Activated T-cell treated with anti-CD3 and anti-CD28 coated beads, Interleukin-2, amount 50 U/mL, for 4 hours (primary cell): ENCODE measurements at regions not wholly inside any gene's neighbourhood (a gene's known extent, or its start where the extent isn't known, plus 50 kb on each side); places are given as distances from the start of the nearest gene placed in this dataset.

Experiments
- ATAC-seq, 2 donors: fragments of 200-7000 bp; cut with Tn5 transposase; one replicate each; pipeline ENCODE4 v1.10.0; 2021
- DNase-seq: peaks from one replicate; pipeline ENCODE4 v3.0.0-alpha.2; 2020
- H3K27me3 Mint-ChIP-seq: one replicate; pipeline ENCODE4 v1.8.0; 2021; ENCODE audit warnings: low read depth, mixed read lengths
- H3K36me3 Mint-ChIP-seq: one replicate; pipeline ENCODE4 v1.8.0; 2022; ENCODE audit warnings: mixed read lengths; ENCODE audit not compliant: insufficient read depth
- H3K4me1 Mint-ChIP-seq: one replicate; pipeline ENCODE4 v1.8.0; 2021; ENCODE audit warnings: low read depth, mixed read lengths
- H3K4me3 Mint-ChIP-seq: one replicate; pipeline ENCODE4 v1.8.0; 2021; ENCODE audit warnings: mild to moderate bottlenecking, moderate library complexity, mixed read lengths
- H3K9me3 Mint-ChIP-seq: one replicate; pipeline ENCODE4 v1.8.0; 2021; ENCODE audit warnings: mixed read lengths

DNA sequence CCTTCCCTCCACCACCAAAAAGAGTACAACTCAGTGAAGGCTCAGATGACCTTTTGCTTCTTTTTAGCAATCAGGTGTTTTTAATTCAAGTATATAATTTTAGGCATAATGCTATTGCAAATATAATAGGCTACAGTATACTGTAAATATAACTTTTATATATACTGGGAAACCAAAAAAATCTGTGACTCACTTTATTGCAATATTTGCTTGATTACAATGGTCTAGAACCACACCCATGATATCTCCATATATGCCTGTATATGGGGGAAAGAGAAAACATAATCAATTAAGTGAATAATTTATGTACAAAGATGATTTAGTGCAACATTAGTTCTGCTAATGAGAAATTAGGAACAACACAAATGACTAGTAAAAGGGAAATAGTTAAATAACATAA lies 134.3 kb downstream of the TLE3 start:
- Mint-ChIP-seq H3K4me1 (no peaks in the 10 kb centered on the region), H3K27me3 (peaks cover 8% of the 10 kb centered on the region), H3K9me3 (no peaks in the 10 kb centered on the region), H3K4me3 (no peak overlapping the region), H3K36me3 (no peaks in the 10 kb centered on the region)
- no peak for ATAC-seq
- DNase-seq = no peak

DNA sequence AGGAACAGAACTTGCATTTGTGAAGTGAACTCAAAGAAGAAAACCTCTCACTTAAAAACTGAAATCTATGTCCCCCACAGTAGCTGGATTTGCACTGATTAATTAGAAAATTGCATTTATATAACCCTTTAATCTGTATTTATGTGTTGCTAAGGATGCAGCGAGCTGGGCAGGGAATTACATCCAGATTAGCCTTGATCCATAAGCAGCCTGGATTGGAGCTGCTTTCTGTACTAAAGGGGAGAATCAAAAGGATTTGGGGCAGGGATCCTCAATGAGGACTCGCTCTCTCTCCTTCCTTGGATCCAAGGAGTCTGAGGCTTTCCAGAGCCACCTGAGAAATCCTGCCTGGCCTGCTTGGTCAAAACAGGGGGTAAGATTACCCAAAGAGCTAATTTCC lies 125.9 kb downstream of the TLE3 start:
- Mint-ChIP-seq H3K27me3 (peaks cover 28% of the 10 kb centered on the region), H3K9me3 (no peaks in the 10 kb centered on the region), H3K36me3 (no peaks in the 10 kb centered on the region), H3K4me3 (no peak overlapping the region), H3K4me1 (no peaks in the 10 kb centered on the region)
- DNase-seq (no peak), ATAC-seq (no peak)

DNA sequence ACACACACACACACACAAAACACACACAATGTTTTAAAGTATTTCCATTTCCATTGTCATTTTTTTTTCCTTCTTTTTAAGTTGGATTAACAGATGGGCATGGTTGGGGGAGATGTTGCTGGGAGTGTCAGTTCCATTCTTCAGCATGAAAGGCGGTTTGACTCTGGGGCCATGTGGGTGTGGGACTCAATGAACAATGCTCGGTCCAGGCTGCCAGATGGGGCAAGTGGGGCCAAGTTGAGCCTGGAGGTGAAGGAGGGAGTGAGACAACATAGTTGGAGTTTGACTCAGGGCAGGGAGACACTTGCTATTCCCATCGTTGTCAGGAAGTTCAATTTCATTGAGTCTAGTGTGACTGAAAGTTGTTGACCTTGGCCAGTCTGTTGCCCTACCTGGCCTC lies 125.3 kb downstream of the TLE3 start:
- ATAC-seq (no peak), DNase-seq (no peak)
- Mint-ChIP-seq H3K27me3 (peaks cover 28% of the 10 kb centered on the region), H3K4me1 (no peaks in the 10 kb centered on the region), H3K4me3 (no peak overlapping the region), H3K36me3 (no peaks in the 10 kb centered on the region), H3K9me3 (no peaks in the 10 kb centered on the region)

DNA sequence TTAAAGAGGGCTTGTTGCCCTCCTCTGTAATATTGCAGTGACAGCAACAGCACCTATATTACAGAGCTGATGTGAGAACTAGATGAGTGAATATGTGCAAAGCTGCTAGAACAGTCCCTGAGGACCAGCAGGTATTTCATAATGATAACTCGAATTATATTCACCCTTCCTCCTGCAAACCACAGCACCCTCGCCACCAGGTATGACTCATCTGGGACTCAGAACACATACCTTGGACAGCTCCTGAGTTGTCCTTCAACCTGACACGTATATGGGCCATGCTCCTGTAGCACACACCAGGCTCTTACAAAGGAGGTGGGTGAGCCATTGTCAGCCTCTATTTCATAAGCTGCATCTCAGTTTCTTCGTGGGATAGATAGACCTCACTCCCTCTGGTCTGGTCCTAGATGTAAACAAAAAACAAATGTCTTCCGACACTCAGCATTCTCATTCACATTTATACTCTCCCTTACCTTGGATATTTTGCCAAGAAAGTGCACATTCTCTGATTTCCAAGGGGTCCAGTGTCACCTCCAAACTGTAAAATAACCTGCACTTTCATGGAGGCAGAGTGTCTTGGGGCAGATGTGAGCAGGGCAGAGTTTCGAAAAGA lies 124.5 kb downstream of the TLE3 start:
- ATAC-seq = peak; percentile 52 to 53
- no peaks in the 10 kb centered on the region for H3K36me3 Mint-ChIP-seq
- no peak for DNase-seq
- H3K9me3 Mint-ChIP-seq = no peaks in the 10 kb centered on the region
- H3K4me1 Mint-ChIP-seq = no peaks in the 10 kb centered on the region
- H3K4me3 Mint-ChIP-seq = no peak overlapping the region
- peaks cover 28% of the 10 kb centered on the region for H3K27me3 Mint-ChIP-seq

DNA sequence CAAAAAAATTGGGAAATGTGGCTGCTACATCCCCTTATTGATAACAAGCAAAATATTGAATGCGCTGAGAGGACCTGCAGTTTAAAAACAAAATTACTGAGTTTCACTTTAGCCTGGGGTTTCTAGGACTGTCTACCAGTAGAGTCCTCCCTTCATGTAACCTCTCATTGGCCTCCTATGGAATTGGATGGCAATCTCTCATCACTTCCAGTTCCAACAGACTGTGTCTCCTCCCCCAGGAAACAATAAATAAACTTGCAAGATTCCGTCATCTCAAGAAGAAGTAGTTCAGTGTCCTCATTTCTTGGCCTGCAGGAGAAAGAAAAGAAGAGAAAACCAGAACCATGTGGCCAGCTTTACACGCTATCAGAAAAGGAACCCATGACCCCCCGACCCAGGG lies 123.8 kb downstream of the TLE3 start:
- ATAC-seq (no peak), DNase-seq (no peak)
- no peaks in the 10 kb centered on the region for H3K9me3 Mint-ChIP-seq
- H3K4me1 Mint-ChIP-seq = no peaks in the 10 kb centered on the region
- peaks cover 31% of the 10 kb centered on the region for H3K27me3 Mint-ChIP-seq
- no peak overlapping the region for H3K4me3 Mint-ChIP-seq
- no peaks in the 10 kb centered on the region for H3K36me3 Mint-ChIP-seq

DNA sequence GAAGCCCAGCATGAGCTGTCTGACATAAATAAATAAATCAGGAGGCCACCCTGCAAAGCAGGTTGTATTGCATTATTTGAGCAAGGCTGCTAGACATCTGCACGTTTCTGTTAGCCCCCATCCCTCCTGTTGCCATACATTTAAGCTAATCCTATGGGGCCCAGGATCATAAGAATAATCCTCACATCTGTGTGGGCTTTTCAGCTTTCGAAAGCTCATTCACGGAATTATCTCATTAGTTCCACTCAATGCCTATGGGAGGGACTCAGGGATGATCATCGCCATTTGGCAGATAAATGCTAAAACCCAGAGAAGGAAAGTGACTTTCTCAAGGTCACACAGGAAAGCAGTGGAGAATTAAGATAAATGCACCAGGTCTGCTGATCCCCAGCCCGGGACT lies 123.4 kb downstream of the TLE3 start:
- Mint-ChIP-seq H3K27me3 (peaks cover 33% of the 10 kb centered on the region), H3K4me3 (no peak overlapping the region), H3K9me3 (no peaks in the 10 kb centered on the region), H3K36me3 (no peaks in the 10 kb centered on the region), H3K4me1 (no peaks in the 10 kb centered on the region)
- DNase-seq (no peak), ATAC-seq (no peak)

DNA sequence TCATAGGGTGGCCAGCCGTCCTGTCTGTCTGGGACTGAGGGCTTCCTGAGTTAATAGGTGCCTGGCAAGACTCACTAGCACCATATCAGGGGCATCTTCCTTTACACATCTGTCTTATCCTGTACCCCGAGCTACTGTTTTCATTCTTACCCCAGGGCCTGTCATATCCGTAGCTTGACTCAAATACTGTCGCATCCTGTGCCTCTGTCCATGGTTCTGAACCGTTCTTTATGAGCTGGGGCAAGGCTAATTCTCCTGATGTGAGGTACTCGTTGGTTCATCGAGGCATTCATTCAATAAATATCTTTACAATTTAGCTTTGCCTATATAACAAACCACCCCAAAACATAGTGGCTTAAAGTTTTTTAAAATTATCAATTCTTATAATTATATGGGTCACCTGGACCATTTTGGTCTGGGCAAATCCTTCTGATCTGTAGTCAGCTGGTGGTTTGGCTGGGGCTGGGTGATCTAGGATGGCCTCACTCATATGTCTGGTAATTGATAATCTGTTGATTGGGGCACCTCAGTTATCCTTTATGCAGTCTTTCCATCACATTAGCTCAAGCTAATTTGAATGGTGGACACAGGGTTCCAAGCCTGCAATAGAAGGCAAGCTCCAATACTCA lies 121.2 kb downstream of the TLE3 start:
- Mint-ChIP-seq H3K4me1 (no peaks in the 10 kb centered on the region), H3K27me3 (peaks cover 37% of the 10 kb centered on the region), H3K9me3 (no peaks in the 10 kb centered on the region), H3K4me3 (no peak overlapping the region), H3K36me3 (no peaks in the 10 kb centered on the region)
- DNase-seq = peak; percentile 14
- ATAC-seq = peak; percentile 69 to 80

DNA sequence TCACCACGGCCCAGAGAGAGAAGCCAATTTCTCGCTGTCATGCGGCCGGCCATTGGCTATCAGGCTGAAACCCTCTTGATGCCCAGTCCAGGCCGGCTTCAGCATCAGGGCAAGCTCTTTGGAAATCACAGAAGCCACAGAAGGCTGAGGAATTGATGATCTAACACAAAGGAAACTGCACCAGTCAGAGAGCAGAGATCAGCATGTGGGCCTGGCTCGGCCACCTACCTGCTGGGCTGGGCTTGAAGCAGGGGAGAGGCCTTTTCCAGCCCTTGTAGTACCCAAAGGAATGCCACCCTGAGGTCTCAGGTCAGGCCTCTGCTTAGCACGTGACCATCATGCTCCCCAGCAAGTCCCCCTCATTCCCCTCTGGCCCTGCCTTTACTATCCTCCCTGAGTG lies 119.1 kb downstream of the TLE3 start:
- H3K9me3 Mint-ChIP-seq = no peaks in the 10 kb centered on the region
- peaks cover 36% of the 10 kb centered on the region for H3K27me3 Mint-ChIP-seq
- no peak for DNase-seq
- no peaks in the 10 kb centered on the region for H3K36me3 Mint-ChIP-seq
- no peak for ATAC-seq
- no peaks in the 10 kb centered on the region for H3K4me1 Mint-ChIP-seq
- no peak overlapping the region for H3K4me3 Mint-ChIP-seq

DNA sequence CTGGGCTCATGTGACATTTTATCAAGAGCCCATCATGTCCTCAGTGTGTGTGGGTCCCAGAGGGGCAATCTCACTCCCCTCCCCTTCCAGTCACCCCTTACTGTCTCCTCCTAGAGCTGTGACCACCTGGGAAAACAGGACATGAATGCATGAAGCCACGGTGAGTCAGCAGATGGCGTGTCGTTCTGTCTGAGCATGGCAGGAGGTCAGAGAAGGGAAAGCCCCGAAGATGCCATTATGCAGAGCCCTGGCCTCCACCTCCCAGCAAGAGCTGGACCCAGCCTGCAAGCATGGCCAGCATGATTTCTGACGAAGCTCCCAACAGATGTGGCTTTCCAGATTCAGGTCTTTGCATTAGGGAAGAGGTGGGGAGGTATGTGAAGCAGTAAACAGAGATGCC lies 118.5 kb downstream of the TLE3 start:
- ATAC-seq = no peak
- Mint-ChIP-seq H3K4me3 (no peak overlapping the region), H3K9me3 (no peaks in the 10 kb centered on the region), H3K4me1 (no peaks in the 10 kb centered on the region), H3K36me3 (no peaks in the 10 kb centered on the region), H3K27me3 (peaks cover 30% of the 10 kb centered on the region)
- no peak for DNase-seq

DNA sequence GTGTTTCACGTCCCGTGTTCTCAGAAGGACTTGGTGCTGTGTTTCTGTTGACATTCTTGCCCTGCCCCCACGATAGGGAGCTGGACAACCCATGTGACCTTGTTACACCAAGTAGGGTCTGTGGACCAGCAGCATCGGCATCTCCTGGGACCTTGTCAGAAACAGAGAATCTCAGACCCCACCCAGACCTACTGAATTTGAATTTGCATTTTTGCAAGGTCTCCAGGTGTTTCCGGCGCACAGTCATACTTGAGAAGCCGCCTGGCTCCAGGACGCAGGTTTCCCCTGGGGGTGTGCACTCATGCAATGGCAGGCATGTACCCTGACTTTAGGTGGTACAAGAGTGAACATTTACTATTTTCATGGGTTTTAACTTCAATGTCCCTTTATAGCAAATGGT lies 117.9 kb downstream of the TLE3 start:
- no peaks in the 10 kb centered on the region for H3K4me1 Mint-ChIP-seq
- no peak for DNase-seq
- H3K27me3 Mint-ChIP-seq = peaks cover 33% of the 10 kb centered on the region
- no peaks in the 10 kb centered on the region for H3K36me3 Mint-ChIP-seq
- no peak for ATAC-seq
- no peaks in the 10 kb centered on the region for H3K9me3 Mint-ChIP-seq
- H3K4me3 Mint-ChIP-seq = no peak overlapping the region

DNA sequence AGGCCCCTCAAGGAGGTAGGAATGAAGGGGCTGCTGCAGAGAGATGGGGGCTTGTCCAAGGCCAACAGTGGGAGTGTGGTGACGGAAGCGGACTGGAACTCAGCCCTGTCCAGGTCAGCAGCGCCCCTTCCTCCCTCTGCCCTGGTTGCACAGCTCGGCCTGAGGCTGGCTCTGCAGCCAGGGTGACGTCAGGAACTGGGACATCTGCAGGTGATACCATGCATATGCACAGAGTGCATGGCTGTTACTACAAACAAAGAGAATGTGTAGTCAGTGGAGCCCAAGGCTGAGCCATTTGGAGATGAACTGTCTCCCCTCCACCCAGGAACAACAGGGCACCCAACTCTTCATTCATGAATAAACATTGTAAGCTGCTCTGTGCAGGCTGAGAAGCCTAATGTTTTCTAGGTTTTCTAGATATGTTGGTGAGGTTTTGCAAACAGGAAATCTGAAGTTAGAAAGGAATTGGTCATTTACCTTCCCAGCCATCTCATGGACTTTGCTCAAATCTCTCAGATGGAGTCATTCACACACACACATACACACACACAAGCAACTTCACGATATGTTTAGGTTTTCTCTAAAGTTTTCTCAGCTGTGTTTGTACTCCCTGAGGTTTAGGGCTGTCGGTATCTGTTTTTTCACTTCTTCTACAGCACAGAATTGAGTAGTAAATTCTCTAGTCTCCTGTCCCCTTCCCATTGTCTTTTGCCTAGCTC lies 117.2 kb downstream of the TLE3 start:
- H3K4me1 Mint-ChIP-seq = no peaks in the 10 kb centered on the region
- no peaks in the 10 kb centered on the region for H3K36me3 Mint-ChIP-seq

DNA sequence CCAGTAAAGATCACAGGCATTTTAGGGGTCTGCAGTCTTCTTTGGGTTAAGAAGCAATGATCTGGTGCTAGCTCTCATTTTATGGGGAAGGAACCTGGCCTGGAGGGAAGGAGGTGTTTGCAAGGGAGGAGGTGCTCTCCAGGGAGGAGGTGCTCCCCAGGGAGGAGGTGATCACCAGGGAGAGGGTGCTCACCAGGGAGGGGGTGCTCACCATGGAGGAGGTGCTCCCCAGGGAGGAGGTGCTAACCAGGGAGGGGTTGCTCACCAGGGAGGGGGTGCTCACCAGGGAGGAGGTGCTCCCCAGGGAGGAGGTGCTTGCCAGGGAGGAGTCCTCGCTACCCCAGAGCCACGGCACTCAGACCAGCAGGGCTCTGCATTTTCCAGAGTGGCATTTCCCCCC lies 115.7 kb downstream of the TLE3 start:
- Mint-ChIP-seq H3K4me1 (no peaks in the 10 kb centered on the region), H3K4me3 (no peak overlapping the region)

More for the DNA sequence above, 117.2 kb downstream of the TLE3 start:
- no peaks in the 10 kb centered on the region for H3K9me3 Mint-ChIP-seq
- no peak overlapping the region for H3K4me3 Mint-ChIP-seq
- ATAC-seq (no peak), DNase-seq (no peak)
- H3K27me3 Mint-ChIP-seq = peaks cover 28% of the 10 kb centered on the region

DNA sequence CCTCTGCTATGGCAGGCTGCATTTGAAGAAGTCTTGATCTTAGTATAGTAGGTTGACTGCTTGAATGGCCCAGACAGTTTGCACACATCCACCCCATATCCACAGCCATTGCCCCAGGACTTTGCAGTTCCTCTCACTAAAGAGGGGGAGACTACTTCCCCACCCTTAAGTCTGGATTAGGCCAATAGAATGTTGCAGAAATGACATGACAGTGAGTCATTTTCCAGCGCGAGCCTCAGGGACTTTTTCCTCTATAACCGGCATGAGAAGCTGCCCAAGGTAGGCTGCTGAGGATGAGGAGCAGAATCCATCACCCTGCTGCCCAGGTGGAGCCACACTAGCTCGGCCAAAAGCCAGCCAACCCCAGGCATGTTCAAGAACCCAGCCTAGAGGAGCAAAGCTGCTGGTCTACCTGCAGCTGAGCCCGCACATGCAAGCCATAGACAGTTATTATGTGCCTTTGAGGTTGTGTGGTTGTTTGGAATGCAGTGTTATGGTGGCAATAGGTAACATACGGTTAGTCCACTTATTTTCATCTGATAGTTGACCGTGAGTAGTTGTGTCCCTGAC lies 113.9 kb downstream of the TLE3 start:
- no peak for ATAC-seq
- DNase-seq = no peak
- H3K4me3 Mint-ChIP-seq = no peak overlapping the region
- H3K4me1 Mint-ChIP-seq = no peaks in the 10 kb centered on the region
- peaks cover 31% of the 10 kb centered on the region for H3K27me3 Mint-ChIP-seq
- no peaks in the 10 kb centered on the region for H3K36me3 Mint-ChIP-seq
- no peaks in the 10 kb centered on the region for H3K9me3 Mint-ChIP-seq

More for the DNA sequence above, 115.7 kb downstream of the TLE3 start:
- DNase-seq (no peak), ATAC-seq (no peak)
- Mint-ChIP-seq H3K27me3 (peaks cover 23% of the 10 kb centered on the region), H3K9me3 (no peaks in the 10 kb centered on the region), H3K36me3 (no peaks in the 10 kb centered on the region)

DNA sequence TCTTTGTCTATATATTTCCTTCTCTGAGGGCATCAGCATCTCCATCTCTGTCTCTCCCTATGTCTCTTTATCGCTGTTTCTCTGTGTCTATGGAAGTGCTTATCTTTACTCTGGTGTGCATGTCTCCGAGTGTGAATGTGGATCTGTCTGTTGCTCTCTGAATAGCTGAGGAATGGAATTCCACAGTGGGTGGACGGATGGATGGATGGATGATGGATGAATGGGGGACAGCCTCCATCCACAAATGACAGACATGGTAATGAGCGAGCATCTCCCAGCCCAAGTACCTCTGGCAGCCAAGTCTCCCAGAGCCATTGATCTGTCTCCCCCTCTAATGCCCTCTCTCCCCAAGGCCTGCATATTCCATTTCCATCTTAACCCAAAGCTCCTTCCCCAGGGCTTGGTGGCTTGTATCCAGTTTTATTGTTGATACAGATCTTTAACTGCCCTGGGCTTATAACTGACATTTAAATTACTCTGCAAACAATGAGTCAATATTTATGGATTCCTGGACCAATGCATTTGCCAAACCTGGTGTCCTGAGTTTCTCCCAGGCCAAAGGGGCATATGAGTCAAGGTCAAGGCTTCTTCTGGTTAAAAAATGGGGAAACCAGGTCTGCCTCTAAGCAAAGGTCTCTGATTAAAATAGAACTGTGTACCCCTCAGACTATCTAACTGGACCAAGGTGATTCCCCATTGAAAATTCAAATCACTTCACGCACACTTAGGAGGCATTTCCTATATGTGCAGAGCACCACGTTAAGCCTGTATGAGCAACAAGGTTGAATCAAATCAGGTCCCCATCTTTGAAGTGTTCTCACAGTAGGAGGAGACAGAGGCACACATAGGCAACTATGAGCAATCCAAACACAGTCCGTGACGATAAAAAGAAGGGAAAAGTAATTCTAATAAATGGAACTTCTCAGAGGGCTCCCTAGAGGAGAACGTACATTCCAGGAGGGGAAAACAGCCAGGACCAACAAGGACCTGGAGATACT lies 109.9 kb downstream of the TLE3 start:
- H3K4me3 Mint-ChIP-seq = no peak overlapping the region
- ATAC-seq (no peak), DNase-seq (no peak)
- H3K9me3 Mint-ChIP-seq = no peaks in the 10 kb centered on the region
- peaks cover 16% of the 10 kb centered on the region for H3K27me3 Mint-ChIP-seq
- no peaks in the 10 kb centered on the region for H3K4me1 Mint-ChIP-seq
- no peaks in the 10 kb centered on the region for H3K36me3 Mint-ChIP-seq
